SK-N-SH treated with all-trans-retinoic acid at 6 μM for 48 hours (cell line): ENCODE measurements at regions not wholly inside any gene's neighbourhood (a gene's known extent, or its start where the extent isn't known, plus 50 kb on each side); places are given as distances from the start of the nearest gene placed in this dataset.

Experiments used
- ATAC-seq: fragments of 200-7000 bp; cut with Tn5 transposase; 3 replicates; pipeline ENCODE4 v1.9.1; 2020; ENCODE audit warnings: mild to moderate bottlenecking, moderate library complexity
- ARNTL ChIP-seq: fragments of 450-650 bp; formaldehyde crosslinking; IDR thresholded peaks from 2 replicates; pipeline ENCODE4 v1.5.0; 2020; ENCODE audit warnings: low read depth, mild to moderate bottlenecking, moderate library complexity, borderline replicate concordance
- BACH2 ChIP-seq: fragments of 250-450 bp; sonication (Bioruptor Pico); IDR thresholded peaks from 2 replicates; pipeline ENCODE4 v1.9.0; 2021; ENCODE audit warnings: mild to moderate bottlenecking, borderline replicate concordance
- CREB5 ChIP-seq: fragments of 250-450 bp; sonication (Bioruptor Pico); IDR thresholded peaks from 2 replicates; pipeline ENCODE4 v1.5.1; 2020; ENCODE audit warnings: low read depth, mild to moderate bottlenecking, moderate library complexity
- CSDC2 ChIP-seq: fragments of 250-450 bp; sonication (Bioruptor Pico); IDR thresholded peaks from 2 replicates; pipeline ENCODE4 v1.5.0; 2020; ENCODE audit warnings: mild to moderate bottlenecking, moderate library complexity
- CSRNP3 ChIP-seq: fragments of 250-450 bp; sonication (Bioruptor Pico); IDR thresholded peaks from 2 replicates; pipeline ENCODE4 v1.5.1; 2021; ENCODE audit warnings: mild to moderate bottlenecking, moderate library complexity
- ESRRG ChIP-seq: fragments of 250-450 bp; sonication (Bioruptor Pico); IDR thresholded peaks from 2 replicates; pipeline ENCODE4 v1.6.1; 2021; ENCODE audit warnings: mild to moderate bottlenecking
- GLIS3 ChIP-seq: fragments of 250-450 bp; sonication (Bioruptor Pico); IDR thresholded peaks from 2 replicates; pipeline ENCODE4 v1.5.0; 2020; ENCODE audit warnings: mild to moderate bottlenecking, moderate library complexity
- ISL1 ChIP-seq: fragments of 250-450 bp; sonication (Bioruptor Pico); IDR thresholded peaks from 2 replicates; pipeline ENCODE4 v2.1.2; 2022; ENCODE audit warnings: mild to moderate bottlenecking, moderate library complexity
- OSR1 ChIP-seq: fragments of 250-450 bp; sonication (Bioruptor Pico); IDR thresholded peaks from 2 replicates; pipeline ENCODE4 v1.8.0; 2022; ENCODE audit warnings: moderate library complexity, mild to moderate bottlenecking, inconsistent platforms
- PATZ1 ChIP-seq: fragments of 250-450 bp; sonication (Bioruptor Pico); IDR thresholded peaks from 2 replicates; pipeline ENCODE4 v1.8.0; 2020; ENCODE audit warnings: mild to moderate bottlenecking, moderate library complexity, borderline replicate concordance
- POU6F1 ChIP-seq: fragments of 250-450 bp; sonication (Bioruptor Pico); IDR thresholded peaks from 2 replicates; pipeline ENCODE4 v1.8.0; 2021; ENCODE audit warnings: low read depth, mild to moderate bottlenecking, moderate library complexity, borderline replicate concordance
- SNAI2 ChIP-seq: fragments of 250-450 bp; sonication (Bioruptor Pico); IDR thresholded peaks from 2 replicates; pipeline ENCODE4 v1.5.0; 2020; ENCODE audit warnings: mild to moderate bottlenecking, moderate library complexity
- TCF4 ChIP-seq: fragments of 250-450 bp; sonication (Bioruptor Pico); IDR thresholded peaks from 2 replicates; pipeline ENCODE4 v1.8.0; 2021; ENCODE audit warnings: mild to moderate bottlenecking, moderate library complexity, borderline replicate concordance
- TOX ChIP-seq: fragments of 250-450 bp; sonication (Bioruptor Pico); IDR thresholded peaks from 2 replicates; pipeline ENCODE4 v1.8.0; 2021; ENCODE audit warnings: mild to moderate bottlenecking, moderate library complexity, borderline replicate concordance
- TSHZ2 ChIP-seq: fragments of 250-450 bp; sonication (Bioruptor Pico); IDR thresholded peaks from 2 replicates; pipeline ENCODE4 v1.5.0; 2020; ENCODE audit warnings: mild to moderate bottlenecking, moderate library complexity
- ZC3H10 ChIP-seq: fragments of 250-450 bp; sonication (Bioruptor Pico); IDR thresholded peaks from 2 replicates; pipeline ENCODE4 v1.5.1; 2021; ENCODE audit warnings: mild to moderate bottlenecking, moderate library complexity
- ZFP3 ChIP-seq: fragments of 250-450 bp; sonication (Bioruptor Pico); IDR thresholded peaks from 2 replicates; pipeline ENCODE4 v1.5.0; 2020; ENCODE audit warnings: mild to moderate bottlenecking, moderate library complexity
- ZFP30 ChIP-seq: fragments of 450-650 bp; formaldehyde crosslinking; IDR thresholded peaks from 2 replicates; pipeline ENCODE4 v1.5.0; 2022; ENCODE audit warnings: mild to moderate bottlenecking, moderate library complexity
- ZNF565 ChIP-seq: fragments of 450-650 bp; formaldehyde crosslinking; conservative IDR thresholded peaks from 2 replicates; pipeline ENCODE4 v1.5.0; 2020; ENCODE audit warnings: low read depth, mild to moderate bottlenecking, moderate library complexity
- ZNF70 ChIP-seq: fragments of 450-650 bp; formaldehyde crosslinking; IDR thresholded peaks from 2 replicates; pipeline ENCODE4 v1.5.0; 2020; ENCODE audit warnings: mild to moderate bottlenecking, moderate library complexity
- ZNF8 ChIP-seq: fragments of 450-650 bp; formaldehyde crosslinking; IDR thresholded peaks from 2 replicates; pipeline ENCODE4 v1.5.0; 2020; ENCODE audit warnings: mild to moderate bottlenecking, moderate library complexity

GRCh38 chr16:54687043-54687899 is 243.4 kb upstream of the IRX5 start:
- no peak for TF ChIP-seq ESRRG (CRISPR knock-in tag)
- TF ChIP-seq ZFP30 (CRISPR knock-in tag) = no peak
- TF ChIP-seq TSHZ2 (CRISPR knock-in tag) = no peak
- no peak for TF ChIP-seq ISL1
- no peak for TF ChIP-seq CSRNP3 (CRISPR knock-in tag)
- no peak for TF ChIP-seq ZNF565 (CRISPR knock-in tag)
- TF ChIP-seq BACH2 (CRISPR knock-in tag) = no peak
- no peak for TF ChIP-seq PATZ1 (CRISPR knock-in tag)
- no peak for TF ChIP-seq ZNF8 (CRISPR knock-in tag)
- TF ChIP-seq OSR1 (CRISPR knock-in tag) = no peak
- TF ChIP-seq GLIS3 (CRISPR knock-in tag) = no peak
- TF ChIP-seq CSDC2 (CRISPR knock-in tag) = no peak
- no peak for TF ChIP-seq ZFP3 (CRISPR knock-in tag)
- TF ChIP-seq CREB5 (CRISPR knock-in tag) = no peak
- no peak for TF ChIP-seq ZC3H10 (CRISPR knock-in tag)
- TF ChIP-seq POU6F1 = no peak
- no peak for ATAC-seq

- no peak for ATAC-seq
- TF ChIP-seq CSRNP3 (CRISPR knock-in tag) (no peak), ZNF70 (CRISPR knock-in tag) (no peak), CSDC2 (CRISPR knock-in tag) (no peak), ARNTL (CRISPR knock-in tag) (no peak), TOX (CRISPR knock-in tag) (no peak), ZFP3 (CRISPR knock-in tag) (no peak), PATZ1 (CRISPR knock-in tag) (no peak), ISL1 (no peak), TCF4 (CRISPR knock-in tag) (no peak), TSHZ2 (CRISPR knock-in tag) (no peak), SNAI2 (CRISPR knock-in tag) (no peak)
Measured at GRCh38 chr16:54685682-54686081, 245.0 kb upstream of the IRX5 start.
